GM19455 (cell line): ENCODE measurements at regions not wholly inside any gene's neighbourhood (a gene's known extent, or its start where the extent isn't known, plus 50 kb on each side); places are given as distances from the start of the nearest gene placed in this dataset.

Experiments
- ATAC-seq: cut with Tn5 transposase; IDR thresholded peaks from one replicate; pipeline ENCODE4 v1.9.1; 2021; ENCODE audit not compliant: unreplicated experiment

DNA sequence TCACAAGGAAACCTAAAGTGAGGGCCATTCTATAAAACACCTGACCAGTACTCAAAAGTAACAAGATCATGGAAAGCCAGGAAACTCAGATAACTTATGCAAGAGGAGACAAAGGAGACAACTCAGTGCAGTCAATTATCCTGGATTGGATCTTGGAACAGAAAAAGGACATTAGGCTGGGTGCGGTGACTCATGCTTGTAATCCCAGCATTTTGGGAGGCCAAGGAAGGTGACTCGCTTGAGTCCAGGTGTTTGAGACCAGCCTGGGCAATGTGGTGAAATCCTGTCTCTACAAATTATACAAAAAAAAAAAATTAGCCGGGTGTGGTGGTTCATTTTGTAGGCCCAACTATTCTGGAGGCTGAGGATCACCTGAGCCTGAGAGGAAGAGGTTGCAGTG, 424.5 kb upstream of the SPRED2 start:
- ATAC-seq = no peak

GRCh38 chr2:65856423-65856822, 424.0 kb upstream of the SPRED2 start:
- no peak for ATAC-seq

DNA sequence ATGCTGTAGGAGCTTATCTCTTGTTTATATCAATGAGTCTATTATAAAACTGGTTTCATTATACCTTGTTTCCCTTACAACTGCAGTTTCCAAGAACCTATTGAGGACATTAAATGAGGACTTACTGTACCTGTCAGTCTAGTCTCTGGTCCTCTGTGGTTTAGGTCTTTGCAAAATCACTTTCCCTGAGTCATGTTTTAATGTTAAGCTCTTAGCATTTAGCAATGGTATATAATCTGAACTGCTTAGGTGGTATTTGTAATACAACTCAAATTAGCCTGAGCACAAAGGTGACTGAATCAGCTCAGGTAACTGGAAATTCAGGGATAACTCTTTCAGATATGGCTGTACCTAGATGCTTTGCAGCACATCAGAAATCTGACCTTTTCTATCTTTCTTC, 418.3 kb upstream of the SPRED2 start:
- no peak for ATAC-seq

DNA sequence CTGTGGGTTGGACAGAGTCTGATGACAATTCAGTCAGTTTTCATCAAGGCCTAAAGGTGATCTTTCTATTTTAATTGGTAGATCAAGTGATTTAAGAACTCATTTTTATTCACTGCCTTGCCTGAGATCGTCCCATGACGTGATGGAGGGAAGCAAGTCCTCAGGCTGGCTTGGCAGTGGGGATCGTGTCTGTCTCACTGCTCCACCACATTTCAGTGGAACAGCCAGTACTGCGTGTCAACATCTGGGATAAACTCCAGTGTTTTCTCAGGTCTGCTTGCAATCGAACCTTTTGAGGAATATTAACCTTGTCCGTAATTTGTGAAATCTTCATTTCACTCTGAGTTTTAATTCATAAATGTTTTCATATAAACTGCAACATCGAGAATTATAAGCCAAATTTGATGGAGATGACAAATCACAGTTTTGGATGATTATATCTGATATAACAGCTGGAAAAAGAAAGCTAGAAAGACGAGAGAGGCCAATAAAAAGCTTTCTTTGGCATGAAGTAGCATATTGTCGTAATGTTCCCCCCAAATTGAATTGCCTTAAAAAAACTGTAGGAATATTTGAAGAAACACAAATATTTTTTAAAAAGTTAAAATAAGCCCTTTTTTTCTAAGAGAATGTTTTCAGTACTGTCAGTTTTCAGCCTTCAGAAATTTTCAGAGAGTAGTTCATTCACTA, 414.7 kb upstream of the SPRED2 start:
- ATAC-seq = no peak

DNA sequence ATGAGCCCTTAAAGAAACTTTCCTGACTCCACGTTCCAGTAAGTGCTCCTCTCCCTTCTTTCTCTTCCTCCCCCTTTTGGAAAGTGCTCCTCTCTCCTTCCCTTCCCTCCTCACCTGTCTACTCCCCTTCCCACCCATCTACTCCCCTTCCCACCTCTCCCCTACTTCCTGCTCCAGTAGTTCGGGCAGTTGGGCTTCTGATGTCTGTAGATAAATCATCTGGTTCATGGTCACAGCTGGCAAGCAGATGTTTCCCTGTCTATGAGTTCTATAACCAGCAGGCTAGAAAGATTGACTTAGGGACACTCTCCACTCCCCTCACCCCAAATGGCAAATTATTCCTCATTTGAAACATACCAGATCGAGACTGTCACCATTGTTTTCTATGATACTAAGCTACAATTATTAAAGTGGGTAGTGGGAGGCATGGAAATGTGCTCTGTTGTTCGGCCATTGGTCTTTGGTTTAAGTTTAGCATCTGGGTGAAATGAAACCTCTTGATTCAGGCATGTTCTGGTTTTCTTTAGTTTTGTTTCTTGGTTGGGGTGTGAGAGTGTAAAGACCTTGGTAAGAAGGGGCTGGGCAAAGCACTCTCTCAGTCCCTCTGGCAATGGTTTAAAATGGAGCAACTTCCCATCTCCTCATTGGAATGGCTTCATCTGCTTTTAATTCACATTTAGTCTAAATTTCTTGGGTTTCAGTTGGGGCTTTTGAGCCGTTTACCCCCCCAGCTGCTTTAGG, 413.2 kb upstream of the SPRED2 start:
- ATAC-seq = no peak

DNA sequence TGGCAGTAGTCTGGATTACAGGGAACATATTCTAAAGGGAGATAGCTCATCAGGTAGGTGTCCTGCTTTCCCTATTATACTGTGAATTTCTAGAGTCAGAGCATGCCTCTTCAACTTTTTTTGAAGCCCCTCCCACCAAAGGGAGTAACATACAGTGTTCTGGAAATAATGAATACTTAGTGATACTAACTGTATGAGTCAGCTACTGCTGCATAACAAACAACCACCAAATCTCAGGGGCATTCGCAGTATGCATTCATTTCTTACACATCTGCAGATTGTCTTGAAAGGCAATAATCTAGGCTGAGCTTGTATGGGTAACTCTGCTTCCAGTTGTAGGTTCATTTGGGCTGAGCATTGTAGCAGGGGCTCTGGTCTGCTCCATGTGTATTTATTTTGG, 409.7 kb upstream of the SPRED2 start:
- ATAC-seq = no peak

GRCh38 chr2:65835975-65836549, 403.7 kb upstream of the SPRED2 start:
- ATAC-seq = no peak

GRCh38 chr2:65834771-65835475, 402.5 kb upstream of the SPRED2 start:
- no peak for ATAC-seq

GRCh38 chr2:65834062-65834461, 401.7 kb upstream of the SPRED2 start:
- ATAC-seq = no peak

GRCh38 chr2:65831509-65831908, 399.1 kb upstream of the SPRED2 start:
- no peak for ATAC-seq

GRCh38 chr2:65826567-65826966, 394.2 kb upstream of the SPRED2 start:
- ATAC-seq = no peak

DNA sequence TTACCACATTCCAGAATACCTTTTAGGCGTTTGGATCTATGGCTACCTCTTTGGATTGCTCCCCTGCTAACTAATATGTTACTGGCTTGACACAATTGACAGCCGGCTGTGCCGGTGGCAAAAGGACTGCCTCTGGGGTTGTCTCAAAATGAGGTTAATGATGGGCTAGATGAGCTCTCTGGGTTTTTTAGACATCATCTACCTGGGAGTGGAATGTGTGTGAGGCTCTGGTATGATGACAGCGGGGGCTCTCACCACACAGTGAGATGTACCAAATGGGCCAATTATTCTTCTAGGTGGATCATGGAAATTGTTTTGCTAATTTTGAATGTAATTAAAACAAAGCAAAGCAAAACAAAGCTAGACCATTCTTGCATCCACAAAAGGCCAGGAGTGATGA, 391.1 kb upstream of the SPRED2 start:
- no peak for ATAC-seq

GRCh38 chr2:65820454-65820853, 388.1 kb upstream of the SPRED2 start:
- ATAC-seq = no peak

DNA sequence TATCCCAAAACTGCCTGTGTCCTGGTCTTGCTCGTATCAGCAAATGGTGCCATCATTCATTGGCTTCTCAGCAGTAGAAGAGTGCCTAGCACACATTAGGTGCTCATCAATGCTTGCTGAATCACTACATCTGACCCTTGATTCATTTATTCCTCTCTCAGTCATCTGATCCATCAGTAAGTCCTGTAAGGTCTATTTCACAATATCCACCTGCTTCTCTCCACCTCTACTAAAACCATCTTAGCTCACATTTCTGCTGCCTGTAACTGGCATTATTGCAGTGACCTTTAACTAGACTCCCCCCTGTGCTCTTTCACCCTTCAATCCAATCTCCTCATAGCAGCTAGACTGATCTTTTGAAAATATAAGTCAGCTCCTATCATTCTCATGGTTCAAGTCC, 387.6 kb upstream of the SPRED2 start:
- ATAC-seq = no peak

DNA sequence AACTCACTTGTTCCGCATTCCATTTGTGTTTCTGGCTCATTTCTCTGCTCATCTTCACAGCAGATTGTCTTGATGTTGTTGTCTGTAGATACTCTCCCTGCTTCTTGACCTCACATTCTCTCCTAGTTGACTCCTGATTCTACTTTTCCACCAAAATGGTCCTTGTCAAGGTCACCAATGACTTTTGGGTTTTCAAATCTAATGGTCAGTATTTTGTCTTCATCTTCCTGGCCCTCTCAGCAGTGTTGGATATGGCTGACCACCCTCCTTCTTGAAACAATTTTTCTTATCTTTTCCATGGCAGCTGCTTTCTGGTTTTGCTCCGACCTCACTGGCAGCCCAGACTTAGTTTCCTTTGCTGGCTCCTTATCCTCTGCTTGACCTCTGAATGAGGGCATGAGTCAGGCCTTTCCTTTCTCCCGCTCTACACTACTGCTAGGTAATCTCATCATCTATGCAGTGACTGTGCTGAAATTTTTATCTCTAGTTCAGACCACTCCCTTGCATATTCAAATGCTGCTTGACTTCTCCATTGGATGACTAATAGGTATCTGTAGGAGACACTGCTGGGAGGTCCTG, 386.6 kb upstream of the SPRED2 start:
- no peak for ATAC-seq

- no peak for ATAC-seq
These were observed 381.3 kb upstream of the SPRED2 start for GRCh38 chr2:65813631-65814173.

GRCh38 chr2:65812887-65813286, 380.5 kb upstream of the SPRED2 start:
- no peak for ATAC-seq

GRCh38 chr2:65807942-65808341, 375.5 kb upstream of the SPRED2 start:
- no peak for ATAC-seq

DNA sequence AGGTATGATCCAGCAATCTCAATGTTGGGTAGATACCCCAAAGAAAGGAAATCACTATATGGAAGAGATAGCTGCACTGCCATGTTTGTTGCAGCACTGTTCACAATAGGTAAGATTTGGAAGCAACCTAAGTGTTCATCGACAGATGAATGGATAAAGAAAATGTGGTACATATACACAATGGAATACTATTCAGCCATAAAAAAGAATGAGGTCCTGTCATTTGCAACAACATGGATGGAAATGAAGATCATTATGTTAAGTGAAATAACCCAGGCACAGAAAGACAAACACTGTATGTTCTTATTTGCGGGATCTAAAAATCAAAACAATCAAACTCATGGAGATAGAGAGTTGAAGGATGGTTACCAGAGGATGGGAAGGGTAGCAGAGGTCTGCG, 372.4 kb upstream of the SPRED2 start:
- ATAC-seq = no peak

- no peak for ATAC-seq
These were observed 370.0 kb upstream of the SPRED2 start for GRCh38 chr2:65802298-65802942.

DNA sequence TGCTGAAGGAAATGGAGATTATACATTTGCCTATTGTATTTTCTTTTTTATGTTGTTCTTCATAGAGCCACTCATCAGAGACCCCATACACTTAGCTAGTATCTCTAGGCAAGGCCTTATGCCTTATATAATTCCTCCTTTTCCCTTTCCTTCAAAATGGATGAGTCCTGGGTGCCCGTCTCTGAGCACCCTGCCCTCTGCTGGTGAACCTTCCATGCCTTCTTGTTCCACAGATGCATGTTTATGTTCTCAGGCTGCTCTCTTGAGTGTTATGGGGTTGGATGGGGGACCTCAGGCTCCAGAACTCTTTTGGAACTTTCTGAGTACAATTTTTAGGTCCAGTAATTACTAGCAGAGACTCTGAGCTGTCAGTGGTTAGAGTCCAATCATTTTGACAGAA, 368.6 kb upstream of the SPRED2 start:
- no peak for ATAC-seq
